H9 (cell line): ENCODE measurements at regions not wholly inside any gene's neighbourhood (a gene's known extent, or its start where the extent isn't known, plus 50 kb on each side); places are given as distances from the start of the nearest gene placed in this dataset.

Source experiments
- DNase-seq: peaks from one replicate; pipeline ENCODE4 v3.0.0-alpha.2; 2017
- H2AFZ ChIP-seq: one replicate; pipeline ENCODE4 v1.6.1; 2013; ENCODE audit warnings: mild to moderate bottlenecking, low read length, control low read depth, moderate library complexity
- H2AK5ac ChIP-seq: 2 replicates; pipeline ENCODE4 v1.6.1; 2013; ENCODE audit warnings: low read length, control low read depth, mixed read lengths; ENCODE audit not compliant: insufficient read length
- H2BK120ac ChIP-seq: one replicate; pipeline ENCODE4 v1.6.1; 2013; ENCODE audit warnings: low read depth, mild to moderate bottlenecking, low read length, control low read depth, inconsistent platforms; ENCODE audit not compliant: poor library complexity, severe bottlenecking
- H2BK12ac ChIP-seq: 2 replicates; pipeline ENCODE4 v1.6.1; 2013; ENCODE audit warnings: low read length, control low read depth, mixed read lengths, low read depth; ENCODE audit not compliant: insufficient read length
- H2BK15ac ChIP-seq: 2 replicates; pipeline ENCODE4 v1.6.1; 2013; ENCODE audit warnings: low read depth, low read length, control low read depth
- H2BK20ac ChIP-seq: one replicate; pipeline ENCODE4 v1.6.1; 2013; ENCODE audit warnings: low read depth, mild to moderate bottlenecking, low read length, control low read depth, inconsistent platforms; ENCODE audit not compliant: poor library complexity, severe bottlenecking
- H2BK5ac ChIP-seq: 2 replicates; pipeline ENCODE4 v1.6.1; 2013; ENCODE audit warnings: low read length, control low read depth, mixed read lengths; ENCODE audit not compliant: insufficient read length
- H3K14ac ChIP-seq: 2 replicates; pipeline ENCODE4 v1.6.1; 2013; ENCODE audit warnings: low read length, control low read depth; ENCODE audit not compliant: insufficient read depth
- H3K18ac ChIP-seq: 2 replicates; pipeline ENCODE4 v1.6.1; 2013; ENCODE audit warnings: low read depth, mild to moderate bottlenecking, mixed read lengths, low read length, control low read depth; ENCODE audit not compliant: insufficient read length
- H3K23ac ChIP-seq: 2 replicates; pipeline ENCODE4 v1.6.1; 2013; ENCODE audit warnings: low read length, control low read depth, mixed read lengths, low read depth; ENCODE audit not compliant: insufficient read length
- H3K23me2 ChIP-seq: 2 replicates; pipeline ENCODE4 v1.6.1; 2013; ENCODE audit warnings: low read depth, mild to moderate bottlenecking, mixed read lengths, low read length, control low read depth; ENCODE audit not compliant: insufficient read length, poor library complexity, severe bottlenecking
- H3K27ac ChIP-seq: 2 replicates; pipeline ENCODE4 v1.5.1; 2013; ENCODE audit warnings: low read length, control low read depth, mixed read lengths, low read depth; ENCODE audit not compliant: insufficient read length
- H3K27me3 ChIP-seq: 2 replicates; pipeline ENCODE4 v1.6.1; 2013; ENCODE audit warnings: low read length, control low read depth, inconsistent platforms; ENCODE audit not compliant: insufficient read depth
- H3K4ac ChIP-seq: 2 replicates; pipeline ENCODE4 v1.6.1; 2013; ENCODE audit warnings: low read depth, mild to moderate bottlenecking, control low read depth, inconsistent platforms, low read length, moderate library complexity
- H3K4me1 ChIP-seq: 2 replicates; pipeline ENCODE4 v1.6.1; 2013; ENCODE audit warnings: low read length, control low read depth, inconsistent platforms; ENCODE audit not compliant: insufficient read depth
- H3K4me2 ChIP-seq: 2 replicates; pipeline ENCODE4 v1.6.1; 2013; ENCODE audit warnings: low read length, control low read depth, mixed read lengths; ENCODE audit not compliant: insufficient read length, insufficient read depth
- H3K56ac ChIP-seq: 2 replicates; pipeline ENCODE4 v1.6.1; 2013; ENCODE audit warnings: low read depth, mild to moderate bottlenecking, mixed read lengths, low read length, control low read depth; ENCODE audit not compliant: insufficient read length
- H3K79me1 ChIP-seq: 2 replicates; pipeline ENCODE4 v1.6.1; 2013; ENCODE audit warnings: low read depth, mild to moderate bottlenecking, moderate library complexity, low read length, control low read depth, inconsistent platforms; ENCODE audit not compliant: insufficient read depth, poor library complexity, severe bottlenecking
- H3K79me2 ChIP-seq: 2 replicates; pipeline ENCODE4 v1.6.1; 2013; ENCODE audit warnings: low read length, control low read depth, inconsistent platforms; ENCODE audit not compliant: insufficient read depth
- H3K9ac ChIP-seq: 2 replicates; pipeline ENCODE4 v1.6.1; 2013; ENCODE audit warnings: low read length, control low read depth, mixed read lengths; ENCODE audit not compliant: insufficient read length; ENCODE audit errors: extremely low read depth
- H3K9me3 ChIP-seq: one replicate; pipeline ENCODE4 v1.6.1; 2013; ENCODE audit warnings: low read depth, low read length, inconsistent platforms; ENCODE audit not compliant: control insufficient read depth
- H3T11ph ChIP-seq: one replicate; pipeline ENCODE4 v1.6.1; 2013; ENCODE audit warnings: mild to moderate bottlenecking, low read length, control low read depth, inconsistent platforms
- H4K20me1 ChIP-seq: one replicate; pipeline ENCODE4 v1.6.1; 2013; ENCODE audit not compliant: control insufficient read depth, insufficient read length, insufficient read depth
- H4K5ac ChIP-seq: 2 replicates; pipeline ENCODE4 v1.6.1; 2013; ENCODE audit warnings: low read depth, mild to moderate bottlenecking, mixed read lengths, low read length, control low read depth; ENCODE audit not compliant: insufficient read length
- H4K8ac ChIP-seq: replicated peaks from 2 replicates; pipeline ENCODE4 v1.6.1; 2013; ENCODE audit warnings: low read length, control low read depth, mixed read lengths, low read depth; ENCODE audit not compliant: insufficient read length
- H4K91ac ChIP-seq: 2 replicates; pipeline ENCODE4 v1.6.1; 2013; ENCODE audit warnings: low read depth, mild to moderate bottlenecking, moderate library complexity, mixed read lengths, low read length, control low read depth; ENCODE audit not compliant: insufficient read length
- H3K27ac Mint-ChIP-seq, 3 experiments: 2 replicates in 2 of 3; 3 replicates in 1 of 3; pipeline ENCODE4 v1.8.0; 2020 to 2021; ENCODE audit warnings: mixed read lengths in 3 of 3, mild to moderate bottlenecking in 1 of 3, moderate library complexity in 1 of 3
- H3K27me3 Mint-ChIP-seq: 2 replicates; pipeline ENCODE4 v1.8.0; 2021; ENCODE audit warnings: low read depth, mild to moderate bottlenecking, moderate library complexity, mixed read lengths
- H3K36me3 Mint-ChIP-seq, 3 experiments: 2 replicates in 2 of 3; 3 replicates in 1 of 3; pipeline ENCODE4 v1.8.0; 2020 to 2021; ENCODE audit warnings: low read depth in 3 of 3, mixed read lengths in 3 of 3; ENCODE audit not compliant: insufficient read depth in 1 of 3
- H3K4me1 Mint-ChIP-seq, 2 experiments: 2 replicates each; pipeline ENCODE4 v1.8.0; 2020; ENCODE audit warnings: mixed read lengths in 2 of 2
- H3K4me3 Mint-ChIP-seq, 2 experiments: 2 replicates in 1 of 2; 3 replicates in 1 of 2; pipeline ENCODE4 v1.8.0; 2020 to 2021; ENCODE audit warnings: mild to moderate bottlenecking in 2 of 2, mixed read lengths in 2 of 2, moderate library complexity in 1 of 2
- H3K9me3 Mint-ChIP-seq, 2 experiments: 2 replicates in 1 of 2; 3 replicates in 1 of 2; pipeline ENCODE4 v1.8.0; 2020; ENCODE audit warnings: mild to moderate bottlenecking in 2 of 2, mixed read lengths in 2 of 2, moderate library complexity in 1 of 2
- CTCF ChIP-seq: fragments of 200-600 bp; sonication (generic); conservative IDR thresholded peaks from 3 replicates; pipeline ENCODE4 v1.8.0; 2021; ENCODE audit warnings: antibody characterized with exemption, mild to moderate bottlenecking
- WGBS: extraction: QIAGEN DNeasy Blood & Tissue Kit; methylation state at CpG from one replicate; pipeline ENCODE4 v1.1.7; 2013; ENCODE audit warnings: missing lambda C conversion rate, low lambda C conversion rate, mixed read lengths; ENCODE audit not compliant: insufficient read length; ENCODE audit errors: extremely low coverage; 5-methylcytosine and 5-hydroxymethylcytosine counted together

- H3K36me3 Mint-ChIP-seq = peaks cover 0 to 11% (median 1%) of the 10 kb centered on the region in 3 experiments; a peak in 3 of 7 replicates
- no peak overlapping the region for H3K4ac ChIP-seq
- no peak for DNase-seq
- H3K23ac ChIP-seq = no peak overlapping the region
- no peak overlapping the region for H2AFZ ChIP-seq
- H3K79me1 ChIP-seq = no peaks in the 10 kb centered on the region
- no peak overlapping the region for H2BK5ac ChIP-seq
- no peak overlapping the region for H3K18ac ChIP-seq
- H3K4me1 Mint-ChIP-seq = peaks cover 0 to 8% of the 10 kb centered on the region in 2 experiments; a peak in 1 of 4 replicates
- no peak overlapping the region for H3T11ph ChIP-seq
- WGBS = no CpG with 5 or more reads among the region's 3 CpGs
- no peak overlapping the region for H3K56ac ChIP-seq
- H3K4me1 ChIP-seq = no peaks in the 10 kb centered on the region
- H3K4me3 Mint-ChIP-seq = no peak overlapping the region
- peaks cover 4 to 7% of the 10 kb centered on the region in 2 experiments for H3K9me3 Mint-ChIP-seq
- no peak overlapping the region for H4K5ac ChIP-seq
- no peak overlapping the region for H2AK5ac ChIP-seq
- no peaks in the 10 kb centered on the region for H3K23me2 ChIP-seq
- H2BK20ac ChIP-seq = no peak overlapping the region
- no peak overlapping the region for H2BK15ac ChIP-seq
- no peaks in the 10 kb centered on the region for H3K79me2 ChIP-seq
- TF ChIP-seq CTCF = no peak
- H3K4me2 ChIP-seq = no peak overlapping the region
- H3K27me3 ChIP-seq = no peaks in the 10 kb centered on the region
- no peak overlapping the region for H3K14ac ChIP-seq
- H3K27ac Mint-ChIP-seq = no peak overlapping the region
- H4K91ac ChIP-seq = no peak overlapping the region
- H3K9me3 ChIP-seq = no peaks in the 10 kb centered on the region
- no peak overlapping the region for H4K8ac ChIP-seq
- no peak overlapping the region for H3K9ac ChIP-seq
- no peak overlapping the region for H2BK120ac ChIP-seq
- H3K27me3 Mint-ChIP-seq = peaks cover 3% of the 10 kb centered on the region
- H2BK12ac ChIP-seq = no peak overlapping the region
- H4K20me1 ChIP-seq = no peaks in the 10 kb centered on the region
- no peak overlapping the region for H3K27ac ChIP-seq
These were observed 169.2 kb downstream of the SHOX start for GRCh38 chrX:799808-800207.
